ENCODE measurements at regions not wholly inside any gene's neighbourhood (a gene's known extent, or its start where the extent isn't known, plus 50 kb on each side); places are given as distances from the start of the nearest gene placed in this dataset.

DNA sequence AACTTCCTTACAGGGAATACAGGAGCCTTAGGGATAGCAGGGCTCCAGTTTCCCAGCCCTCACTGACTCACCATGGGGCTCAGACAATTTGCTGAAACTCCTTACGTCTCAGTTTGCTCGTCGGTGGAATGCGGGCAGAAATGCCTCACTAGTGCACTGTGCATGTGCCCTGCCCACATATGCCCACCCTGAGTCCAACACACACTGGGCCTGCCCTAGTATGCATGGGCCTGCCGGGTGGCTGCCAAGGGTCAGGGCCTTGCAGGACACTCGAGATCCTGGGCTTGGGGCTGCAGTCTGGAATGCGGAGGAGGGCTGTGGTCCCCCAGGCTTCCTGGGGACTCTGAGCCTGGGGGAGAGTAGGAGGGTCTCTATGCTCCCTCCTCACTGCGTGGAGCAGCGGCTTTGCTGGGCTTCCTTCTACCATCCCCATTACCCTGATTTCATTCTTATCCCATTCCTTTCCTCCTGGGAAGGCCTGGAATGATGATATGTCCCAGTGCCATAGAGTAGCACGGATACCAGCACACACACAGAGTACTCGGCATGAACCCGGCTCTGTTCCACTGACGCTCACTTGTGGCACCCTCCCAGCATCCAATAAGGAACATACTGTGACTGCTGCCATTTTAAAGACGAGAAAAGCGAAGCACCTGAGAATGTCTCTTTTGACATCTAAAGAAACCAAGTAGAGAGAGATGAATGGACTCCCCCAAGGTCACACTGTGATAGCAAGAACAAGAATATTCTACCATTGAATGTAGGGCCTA, 124.2 kb downstream of the ASB7 start:
- TF ChIP-seq, protein P1, sequence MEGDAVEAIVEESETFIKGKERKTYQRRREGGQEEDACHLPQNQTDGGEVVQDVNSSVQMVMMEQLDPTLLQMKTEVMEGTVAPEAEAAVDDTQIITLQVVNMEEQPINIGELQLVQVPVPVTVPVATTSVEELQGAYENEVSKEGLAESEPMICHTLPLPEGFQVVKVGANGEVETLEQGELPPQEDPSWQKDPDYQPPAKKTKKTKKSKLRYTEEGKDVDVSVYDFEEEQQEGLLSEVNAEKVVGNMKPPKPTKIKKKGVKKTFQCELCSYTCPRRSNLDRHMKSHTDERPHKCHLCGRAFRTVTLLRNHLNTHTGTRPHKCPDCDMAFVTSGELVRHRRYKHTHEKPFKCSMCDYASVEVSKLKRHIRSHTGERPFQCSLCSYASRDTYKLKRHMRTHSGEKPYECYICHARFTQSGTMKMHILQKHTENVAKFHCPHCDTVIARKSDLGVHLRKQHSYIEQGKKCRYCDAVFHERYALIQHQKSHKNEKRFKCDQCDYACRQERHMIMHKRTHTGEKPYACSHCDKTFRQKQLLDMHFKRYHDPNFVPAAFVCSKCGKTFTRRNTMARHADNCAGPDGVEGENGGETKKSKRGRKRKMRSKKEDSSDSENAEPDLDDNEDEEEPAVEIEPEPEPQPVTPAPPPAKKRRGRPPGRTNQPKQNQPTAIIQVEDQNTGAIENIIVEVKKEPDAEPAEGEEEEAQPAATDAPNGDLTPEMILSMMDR (IDR thresholded peaks at IDR 0.05; ENCODE audit: insufficient read depth, low read depth, low read length): no peak
- no peak for TF ChIP-seq EZH2 (IDR thresholded peaks at IDR 0.05; ENCODE audit: insufficient read depth, low read length)
